Lower leg skin (tissue), 4 donors: ENCODE measurements at regions not wholly inside any gene's neighbourhood (a gene's known extent, or its start where the extent isn't known, plus 50 kb on each side); places are given as distances from the start of the nearest gene placed in this dataset.

Source experiments
- DNase-seq, 2 donors: peaks; one replicate each; pipeline ENCODE4 v3.0.0-alpha.2; 2019; ENCODE audit warnings: low spot score in 2 of 2
- H3K4me3 ChIP-seq: fragments of 200-600 bp; sonication (generic); 2 replicates; pipeline ENCODE4 v1.5.1; 2017; ENCODE audit warnings: mild to moderate bottlenecking, low read depth; ENCODE audit not compliant: poor library complexity, severe bottlenecking
- POLR2A ChIP-seq, 2 donors: fragments of 450-650 bp; IDR thresholded peaks; one replicate each; pipeline ENCODE4 v1.6.1; 2016 to 2017; ENCODE audit warnings: antibody characterized with exemption in 2 of 2, mild to moderate bottlenecking in 1 of 2, moderate library complexity in 1 of 2
- WGBS, 2 donors: methylation state at CpG; one replicate each; pipeline ENCODE4 v1.1.5; 2018; 5-methylcytosine and 5-hydroxymethylcytosine counted together
- intact Hi-C: fragments of 100-400 bp; cut with DNase I; formaldehyde crosslinking; loops from one replicate; pipeline ENCODE4 v1.15.0; 2023; ENCODE audit warnings: low total_unique reads
- TF ChIP-seq, protein P1 (sequence below), 3 donors: fragments of 450-650 bp; IDR thresholded peaks; one replicate each; pipeline ENCODE4 v1.5.1; 2016; ENCODE audit warnings: antibody characterized with exemption in 3 of 3, mild to moderate bottlenecking in 3 of 3, moderate library complexity in 2 of 3

- intact Hi-C loops, result no loop called here
- TF ChIP-seq, protein P1, sequence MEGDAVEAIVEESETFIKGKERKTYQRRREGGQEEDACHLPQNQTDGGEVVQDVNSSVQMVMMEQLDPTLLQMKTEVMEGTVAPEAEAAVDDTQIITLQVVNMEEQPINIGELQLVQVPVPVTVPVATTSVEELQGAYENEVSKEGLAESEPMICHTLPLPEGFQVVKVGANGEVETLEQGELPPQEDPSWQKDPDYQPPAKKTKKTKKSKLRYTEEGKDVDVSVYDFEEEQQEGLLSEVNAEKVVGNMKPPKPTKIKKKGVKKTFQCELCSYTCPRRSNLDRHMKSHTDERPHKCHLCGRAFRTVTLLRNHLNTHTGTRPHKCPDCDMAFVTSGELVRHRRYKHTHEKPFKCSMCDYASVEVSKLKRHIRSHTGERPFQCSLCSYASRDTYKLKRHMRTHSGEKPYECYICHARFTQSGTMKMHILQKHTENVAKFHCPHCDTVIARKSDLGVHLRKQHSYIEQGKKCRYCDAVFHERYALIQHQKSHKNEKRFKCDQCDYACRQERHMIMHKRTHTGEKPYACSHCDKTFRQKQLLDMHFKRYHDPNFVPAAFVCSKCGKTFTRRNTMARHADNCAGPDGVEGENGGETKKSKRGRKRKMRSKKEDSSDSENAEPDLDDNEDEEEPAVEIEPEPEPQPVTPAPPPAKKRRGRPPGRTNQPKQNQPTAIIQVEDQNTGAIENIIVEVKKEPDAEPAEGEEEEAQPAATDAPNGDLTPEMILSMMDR (IDR thresholded peaks at IDR 0.05), result no peak
- no peak for TF ChIP-seq POLR2A (IDR thresholded peaks at IDR 0.05)
- no peak overlapping the region for H3K4me3 ChIP-seq
- DNase-seq, result no peak
- WGBS, 2 donors, result 71 to 88% methylated on average over 2 of the region's 2 CpGs
Observed at GRCh38 chr7:131170440-131171271, 157.0 kb upstream of the MKLN1 start.

DNA sequence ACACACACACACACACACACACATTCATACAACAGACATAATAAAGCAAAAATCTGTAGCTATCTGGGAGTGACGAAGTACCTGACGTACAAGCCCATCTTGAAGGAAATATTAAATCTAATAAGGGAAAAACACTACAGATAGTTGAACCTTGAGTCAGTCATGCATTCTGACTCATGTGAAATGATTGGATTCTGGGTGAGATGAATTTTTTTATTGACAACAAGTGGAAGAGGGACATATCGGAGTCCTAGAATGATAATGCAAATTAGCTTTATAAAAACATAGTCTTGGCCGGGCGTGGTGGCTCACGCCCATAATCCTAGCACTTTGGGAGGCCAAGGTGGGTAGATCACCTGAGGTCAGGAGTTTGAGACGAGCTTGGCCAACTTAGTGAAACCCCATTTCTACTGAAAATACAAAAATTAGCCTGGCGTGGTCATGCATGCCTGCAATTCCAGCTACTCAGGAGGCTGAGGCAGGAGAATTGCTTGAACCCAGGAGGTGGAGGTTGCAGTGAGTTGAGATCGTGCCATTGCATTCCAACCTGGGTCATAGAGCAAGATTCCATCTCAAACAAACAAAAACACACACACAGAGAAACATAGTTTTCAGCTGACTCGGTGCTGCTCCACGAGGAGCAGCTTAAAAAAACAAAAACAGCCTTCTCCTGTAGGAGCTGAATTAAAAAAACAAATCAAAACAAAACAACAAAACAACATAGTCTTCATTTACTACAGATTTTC, 154.4 kb upstream of the MKLN1 start:
- TF ChIP-seq, protein P1 (IDR thresholded peaks at IDR 0.05), result no peak
- no peak for TF ChIP-seq POLR2A (IDR thresholded peaks at IDR 0.05)
- no peak overlapping the region for H3K4me3 ChIP-seq
- no peak for DNase-seq
- 79 to 84% methylated on average over 11 of the region's 11 CpGs for WGBS, 2 donors
- intact Hi-C loops, result no loop called here

- 73 to 74% methylated on average over 5 of the region's 5 CpGs for WGBS, 2 donors
- H3K4me3 ChIP-seq, result no peak overlapping the region
- intact Hi-C loops, result no loop called here
- no peak for TF ChIP-seq POLR2A (IDR thresholded peaks at IDR 0.05)
- TF ChIP-seq, protein P1 (IDR thresholded peaks at IDR 0.05), result no peak
- DNase-seq, result no peak
Observed at GRCh38 chr7:131174391-131174790, 153.3 kb upstream of the MKLN1 start.

DNA sequence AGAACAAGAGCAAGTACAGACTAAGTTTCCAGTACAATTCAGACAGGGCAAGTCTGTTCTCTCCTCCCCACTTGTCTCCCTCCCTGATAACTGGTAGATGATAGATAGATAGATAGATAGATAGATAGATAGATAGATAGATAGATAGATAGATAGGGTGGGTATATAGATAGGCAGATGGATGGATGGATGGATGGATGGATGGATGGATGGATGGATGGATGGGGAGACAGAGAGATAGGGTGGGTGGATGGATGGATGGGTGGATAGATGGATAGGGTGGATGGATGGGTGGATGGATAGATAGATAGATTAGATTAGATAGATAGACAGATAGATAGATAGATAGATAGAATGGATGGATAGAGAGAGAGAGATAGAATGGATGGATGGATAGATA, 152.8 kb upstream of the MKLN1 start:
- no peak for TF ChIP-seq POLR2A (IDR thresholded peaks at IDR 0.05)
- TF ChIP-seq, protein P1 (IDR thresholded peaks at IDR 0.05), result no peak
- intact Hi-C loops, result no loop called here
- H3K4me3 ChIP-seq, result no peak overlapping the region
- DNase-seq, result no peak

- TF ChIP-seq POLR2A (IDR thresholded peaks at IDR 0.05), result no peak
- TF ChIP-seq, protein P1 (IDR thresholded peaks at IDR 0.05), result no peak
- WGBS, 2 donors, result 76 to 92% methylated on average over 2 of the region's 2 CpGs
- intact Hi-C loops, result no loop called here
- DNase-seq, result no peak
- no peak overlapping the region for H3K4me3 ChIP-seq
Observed at GRCh38 chr7:131182446-131183058, 145.1 kb upstream of the MKLN1 start.
